NCI-H345 treated with DMSO at 0.1 percent for 48 hours (cell line): ENCODE measurements at regions not wholly inside any gene's neighbourhood (a gene's known extent, or its start where the extent isn't known, plus 50 kb on each side); places are given as distances from the start of the nearest gene placed in this dataset.

ENCODE experiments used
- DNase-seq: peaks from one replicate; lab custom pipeline; 2025; ENCODE audit not compliant: unreplicated experiment; lab: John Stamatoyannopoulos, UW

- no peak for DNase-seq
Observed at GRCh38 chr9:100937382-100937781, 91.1 kb upstream of the PLPPR1 start.

GRCh38 chr9:100938507-100938906, 90.0 kb upstream of the PLPPR1 start:
- DNase-seq: no peak

- no peak for DNase-seq
Observed at GRCh38 chr9:100939636-100940035, 88.9 kb upstream of the PLPPR1 start.

GRCh38 chr9:100959226-100959625, 69.3 kb upstream of the PLPPR1 start:
- DNase-seq: no peak
